ENCODE measurements at regions not wholly inside any gene's neighbourhood (a gene's known extent, or its start where the extent isn't known, plus 50 kb on each side); places are given as distances from the start of the nearest gene placed in this dataset.

GRCh38 chr2:8518979-8519668 is 162.7 kb upstream of the ID2 start:
- TF ChIP-seq, protein P1, sequence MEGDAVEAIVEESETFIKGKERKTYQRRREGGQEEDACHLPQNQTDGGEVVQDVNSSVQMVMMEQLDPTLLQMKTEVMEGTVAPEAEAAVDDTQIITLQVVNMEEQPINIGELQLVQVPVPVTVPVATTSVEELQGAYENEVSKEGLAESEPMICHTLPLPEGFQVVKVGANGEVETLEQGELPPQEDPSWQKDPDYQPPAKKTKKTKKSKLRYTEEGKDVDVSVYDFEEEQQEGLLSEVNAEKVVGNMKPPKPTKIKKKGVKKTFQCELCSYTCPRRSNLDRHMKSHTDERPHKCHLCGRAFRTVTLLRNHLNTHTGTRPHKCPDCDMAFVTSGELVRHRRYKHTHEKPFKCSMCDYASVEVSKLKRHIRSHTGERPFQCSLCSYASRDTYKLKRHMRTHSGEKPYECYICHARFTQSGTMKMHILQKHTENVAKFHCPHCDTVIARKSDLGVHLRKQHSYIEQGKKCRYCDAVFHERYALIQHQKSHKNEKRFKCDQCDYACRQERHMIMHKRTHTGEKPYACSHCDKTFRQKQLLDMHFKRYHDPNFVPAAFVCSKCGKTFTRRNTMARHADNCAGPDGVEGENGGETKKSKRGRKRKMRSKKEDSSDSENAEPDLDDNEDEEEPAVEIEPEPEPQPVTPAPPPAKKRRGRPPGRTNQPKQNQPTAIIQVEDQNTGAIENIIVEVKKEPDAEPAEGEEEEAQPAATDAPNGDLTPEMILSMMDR (IDR thresholded peaks at IDR 0.05): no peak
- no peak for TF ChIP-seq POLR2A (IDR thresholded peaks at IDR 0.05)
- 87 to 89% methylated on average over 7 to 8 of the region's 8 CpGs for WGBS, 2 donors
- Histone ChIP-seq H3K4me1 (peaks cover 10 to 51% (median 13%) of the 10 kb centered on the region in 3 donors), H3K36me3 (no peaks in the 10 kb centered on the region), H3K27ac (no peak overlapping the region), H3K9me3 (no peaks in the 10 kb centered on the region), H3K27me3 (no peaks in the 10 kb centered on the region), H3K4me3 (no peak overlapping the region)
- intact Hi-C loops (cut with DNase I): no loop called here
- no peak for DNase-seq

DNA sequence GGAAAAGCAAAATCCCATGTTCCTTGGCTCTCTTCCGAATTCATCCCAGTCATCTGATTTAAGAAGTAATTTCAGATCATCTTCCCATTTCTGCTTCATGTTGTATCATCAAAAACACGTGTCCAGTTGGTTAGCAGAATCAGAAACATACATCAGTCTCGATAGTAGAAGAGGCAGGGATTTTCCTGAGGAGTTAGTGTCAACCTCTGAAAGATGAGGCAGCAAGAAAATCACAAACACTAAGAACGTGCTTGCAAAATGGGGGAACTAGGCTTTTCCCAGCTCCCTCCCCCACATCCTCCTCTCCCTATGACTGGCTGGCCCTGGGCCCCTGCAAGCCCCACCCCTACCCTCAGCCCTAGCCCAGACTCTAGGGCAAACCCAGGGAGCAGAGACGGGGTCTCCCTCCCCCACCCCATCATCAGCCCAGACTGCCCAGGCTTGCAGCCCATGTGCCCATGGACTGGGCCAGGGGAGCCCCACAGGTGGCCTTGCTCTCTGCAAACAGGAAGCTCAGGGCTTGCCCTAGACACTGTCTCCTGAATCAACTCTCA is 161.0 kb upstream of the ID2 start:
- H3K27me3 ChIP-seq: no peaks in the 10 kb centered on the region
- H3K4me3 ChIP-seq: no peak overlapping the region
- intact Hi-C loops (cut with DNase I): no loop called here
- no peak for DNase-seq
- WGBS, 2 donors: 53 to 81% methylated on average over 4 of the region's 5 CpGs
- peaks cover 19 to 47% (median 19%) of the 10 kb centered on the region in 3 donors for H3K4me1 ChIP-seq
- no peak for TF ChIP-seq POLR2A (IDR thresholded peaks at IDR 0.05)
- TF ChIP-seq, protein P1 (IDR thresholded peaks at IDR 0.05): no peak
- no peak overlapping the region for H3K27ac ChIP-seq
- no peaks in the 10 kb centered on the region for H3K36me3 ChIP-seq
- H3K9me3 ChIP-seq: no peaks in the 10 kb centered on the region

DNA sequence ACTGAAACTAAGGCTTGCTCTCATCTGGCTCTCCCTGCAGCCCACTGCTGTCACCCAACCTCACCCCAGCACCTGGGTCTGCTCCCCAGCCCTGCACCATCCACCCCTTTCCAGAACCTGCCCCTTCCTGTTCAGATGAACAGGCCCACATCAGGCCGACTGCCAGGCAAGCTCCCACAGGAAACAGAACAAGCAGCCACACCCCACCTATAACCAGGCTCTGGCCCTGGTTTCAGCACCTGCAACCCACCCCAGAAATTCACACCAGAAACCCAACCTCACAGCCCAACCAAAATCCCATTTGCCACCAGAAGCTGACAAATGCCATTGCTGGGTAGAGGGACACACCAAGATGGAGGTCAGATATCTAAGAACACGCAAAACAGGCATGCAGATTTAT is 159.2 kb upstream of the ID2 start:
- Histone ChIP-seq H3K4me1 (peaks cover 23 to 57% (median 24%) of the 10 kb centered on the region in 3 donors), H3K4me3 (no peak overlapping the region), H3K27ac (peak overlapping the region in 1 of 4 donors; percentile 31), H3K9me3 (no peaks in the 10 kb centered on the region), H3K36me3 (no peaks in the 10 kb centered on the region), H3K27me3 (no peaks in the 10 kb centered on the region)
- 20 to 63% methylated on average over 1 to 2 of the region's 2 CpGs for WGBS, 2 donors
- no peak for TF ChIP-seq POLR2A (IDR thresholded peaks at IDR 0.05)
- DNase-seq: no peak
- intact Hi-C loops (cut with DNase I): no loop called here

DNA sequence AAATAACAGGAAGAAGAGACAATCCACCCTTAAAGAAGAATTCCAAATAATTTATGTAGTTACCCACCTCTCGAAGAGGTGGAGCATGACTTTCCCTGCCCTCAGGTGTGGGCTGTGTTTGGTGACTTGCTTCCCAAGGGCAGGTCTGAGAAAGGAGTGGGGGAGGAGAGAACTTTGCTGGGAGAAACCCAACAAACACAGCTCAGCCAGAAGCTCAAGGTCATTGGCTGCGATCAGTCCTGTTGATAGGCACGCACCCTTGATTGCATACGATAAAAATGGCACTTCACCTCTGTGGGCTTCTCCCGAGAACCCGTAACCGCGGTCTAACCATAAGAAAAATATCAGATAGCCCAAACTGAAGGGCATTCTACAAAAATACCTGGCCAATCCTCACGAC is 157.5 kb upstream of the ID2 start:
- Histone ChIP-seq H3K27ac (no peak overlapping the region), H3K4me1 (peaks cover 23 to 51% (median 24%) of the 10 kb centered on the region in 3 donors), H3K36me3 (no peaks in the 10 kb centered on the region), H3K27me3 (no peaks in the 10 kb centered on the region), H3K4me3 (no peak overlapping the region), H3K9me3 (no peaks in the 10 kb centered on the region)
- TF ChIP-seq POLR2A (IDR thresholded peaks at IDR 0.05): no peak
- TF ChIP-seq, protein P1 (IDR thresholded peaks at IDR 0.05): no peak
- no peak for DNase-seq
- intact Hi-C loops (cut with DNase I): no loop called here
- WGBS, 2 donors: 95 to 96% methylated on average over 6 to 9 of the region's 9 CpGs

GRCh38 chr2:8524823-8525222 is 157.0 kb upstream of the ID2 start:
- DNase-seq: no peak
- no peak for TF ChIP-seq POLR2A (IDR thresholded peaks at IDR 0.05)
- TF ChIP-seq, protein P1 (IDR thresholded peaks at IDR 0.05): no peak
- H3K4me1 ChIP-seq: peaks cover 23 to 51% (median 24%) of the 10 kb centered on the region in 3 donors
- intact Hi-C loops (cut with DNase I): no loop called here
- H3K4me3 ChIP-seq: no peak overlapping the region
- no peaks in the 10 kb centered on the region for H3K36me3 ChIP-seq
- H3K27ac ChIP-seq: no peak overlapping the region
- H3K27me3 ChIP-seq: no peaks in the 10 kb centered on the region
- 91 to 95% methylated on average over 8 of the region's 8 CpGs for WGBS, 2 donors
- no peaks in the 10 kb centered on the region for H3K9me3 ChIP-seq
